ENCODE measurements at regions not wholly inside any gene's neighbourhood (a gene's known extent, or its start where the extent isn't known, plus 50 kb on each side); places are given as distances from the start of the nearest gene placed in this dataset.
A peak's percentile ranks its signal among the peaks of the same experiment; 100 is the strongest.

- Histone ChIP-seq H4K20me1 (replicated peaks in 1 of 2; ENCODE audit: control insufficient read depth in 1 of 2, insufficient read depth in 2 of 2, low read length in 2 of 2) (no peaks in the 10 kb centered on the region), H4K5ac (ENCODE audit: insufficient read length, low read depth, low read length) (no peak overlapping the region), H3K27me3 (replicated peaks in 1 of 4; ENCODE audit: control insufficient read depth in 3 of 4, extremely low read depth in 1 of 4, insufficient read depth in 3 of 4, low read length in 3 of 4) (no peaks in the 10 kb centered on the region; a peak in 1 of 7 replicates), H4K8ac (ENCODE audit: extremely low read depth, insufficient read depth, low read length) (no peak overlapping the region), H3K14ac (ENCODE audit: insufficient read length) (no peak overlapping the region), H3K4ac (replicated peaks; ENCODE audit: insufficient read length, low read depth, low read length) (no peak overlapping the region), H2AFZ (ENCODE audit: low read length) (no peak overlapping the region), H3K27ac (ENCODE audit: low read depth, low read length) (no peak overlapping the region), H3K79me1 (ENCODE audit: low read depth, low read length) (no peaks in the 10 kb centered on the region), H3K4me1 (replicated peaks in 1 of 4; ENCODE audit: control insufficient read depth in 3 of 4, insufficient read depth in 4 of 4, low read length in 3 of 4) (no peaks in the 10 kb centered on the region), H3K9ac (replicated peaks in 1 of 4; ENCODE audit: extremely low read depth in 1 of 4, low read depth in 3 of 4, low read length in 3 of 4) (no peak overlapping the region), H3K18ac (ENCODE audit: extremely low read depth, low read length) (peak overlapping the region; percentile 53; the same call in 1 of the 2 replicates), H2BK120ac (replicated peaks; ENCODE audit: low read depth, low read length) (no peak overlapping the region), H2BK20ac (ENCODE audit: low read length) (no peak overlapping the region), H2BK5ac (ENCODE audit: low read depth, low read length) (peak overlapping the region; percentile 30; the same call in 1 of the 2 replicates), H3K36me3 (ENCODE audit: control insufficient read depth in 2 of 4, insufficient read depth in 4 of 4, low read length in 3 of 4) (no peaks in the 10 kb centered on the region), H3K79me2 (ENCODE audit: control insufficient read depth in 1 of 2, insufficient read depth in 2 of 2, low read length in 2 of 2) (no peaks in the 10 kb centered on the region), H3K4me3 (ENCODE audit: extremely low read depth in 1 of 4, insufficient read depth in 2 of 4, low read depth in 3 of 4, low read length in 4 of 4) (no peak overlapping the region), H3K4me2 (ENCODE audit: insufficient read depth in 1 of 2, low read depth in 2 of 2, low read length in 2 of 2) (no peak overlapping the region), H3K23me2 (ENCODE audit: low read depth, low read length) (no peaks in the 10 kb centered on the region; the same call in 1 of the 2 replicates), H4K91ac (replicated peaks; ENCODE audit: insufficient read length, low read length) (no peak overlapping the region), H2BK12ac (ENCODE audit: low read depth, low read length) (no peak overlapping the region; the same call in 1 of the 2 replicates), H2BK15ac (ENCODE audit: low read length) (no peak overlapping the region), H3K9me3 (ENCODE audit: insufficient read depth in 2 of 2, low read depth in 1 of 2, low read length in 1 of 2) (no peaks in the 10 kb centered on the region), H2AK5ac (ENCODE audit: low read depth, low read length) (no peak overlapping the region), H3K56ac (replicated peaks; ENCODE audit: insufficient read length, low read depth, low read length) (no peak overlapping the region), H3K23ac (ENCODE audit: insufficient read length) (no peak overlapping the region)
- CTCF ChIA-PET (ENCODE audit: partially characterized antibody): interaction anchor here (0.7 to 4.5 kb wide), 5 partner anchors 9 to 167 kb away, joined by 3 to 30 read pairs (median 3); no protein-coding TSS in a partner anchor
- WGBS, 2 experiments (ENCODE audit: extremely low coverage in 1 of 2, insufficient coverage in 1 of 2, insufficient read length in 1 of 2, insufficient replicate concordance in 2 of 2, low coverage in 1 of 2, low lambda C conversion rate in 2 of 2, missing lambda C conversion rate in 1 of 2): 89% methylated on average over 6 of the region's 6 CpGs; no CpG with 5 or more reads in 1 of the 2 experiments
- FAIRE-seq: no peak
- no peak for DNase-seq (ENCODE audit: low read depth in 1 of 2, low spot score in 2 of 2)
- POLR2A ChIA-PET (ENCODE audit: partially characterized antibody): no interaction called here
- no peak for TF ChIP-seq RBBP5 (IDR thresholded peaks at IDR 0.05; ENCODE audit: borderline replicate concordance, low read depth, low read length)
- TF ChIP-seq YY1 (IDR thresholded peaks at IDR 0.05; ENCODE audit: low read depth, low read length): no peak
- TF ChIP-seq CHD1 (IDR thresholded peaks at IDR 0.05; ENCODE audit: low read depth, low read length): no peak
- TF ChIP-seq CEBPB (IDR thresholded peaks at IDR 0.05; ENCODE audit: low read depth, low read length): no peak
These were observed 161.2 kb downstream of the PLPP3 start for GRCh38 chr1:56418151-56418631.
